ENCODE measurements at regions not wholly inside any gene's neighbourhood (a gene's known extent, or its start where the extent isn't known, plus 50 kb on each side); places are given as distances from the start of the nearest gene placed in this dataset.
A peak's percentile ranks its signal among the peaks of the same experiment; 100 is the strongest.

- H3K36me3 ChIP-seq (ENCODE audit: control insufficient read depth, insufficient read depth, low read length), result no peaks in the 10 kb centered on the region
- no peaks in the 10 kb centered on the region for H3K9me3 ChIP-seq (ENCODE audit: control insufficient read depth, low read length)
- no peak overlapping the region for H3K27ac ChIP-seq (ENCODE audit: low read depth, low read length, severe bottlenecking)
- H3K4me3 ChIP-seq (ENCODE audit: extremely low read depth, insufficient read depth, low read length, poor library complexity, severe bottlenecking), result no peak overlapping the region
- WGBS, 2 experiments (ENCODE audit: insufficient coverage in 2 of 2), result 100% methylated on average over 1 of the region's 4 CpGs; no CpG with 5 or more reads in 1 of the 2 experiments
- no peaks in the 10 kb centered on the region for H3K4me1 ChIP-seq (ENCODE audit: control insufficient read depth, insufficient read depth, low read length, poor library complexity, severe bottlenecking)
These were observed 64.8 kb downstream of the CDCA7 start for GRCh38 chr2:173419506-173419905.

- H3K27ac ChIP-seq (ENCODE audit: low read depth, low read length, severe bottlenecking), result no peak overlapping the region
- H3K4me3 ChIP-seq (ENCODE audit: extremely low read depth, insufficient read depth, low read length, poor library complexity, severe bottlenecking), result no peak overlapping the region
- H3K36me3 ChIP-seq (ENCODE audit: control insufficient read depth, insufficient read depth, low read length), result no peaks in the 10 kb centered on the region
- no peaks in the 10 kb centered on the region for H3K9me3 ChIP-seq (ENCODE audit: control insufficient read depth, low read length)
- WGBS, 2 experiments (ENCODE audit: insufficient coverage in 2 of 2), result 92 to 100% methylated on average over 1 to 2 of the region's 2 CpGs
- H3K4me1 ChIP-seq (ENCODE audit: control insufficient read depth, insufficient read depth, low read length, poor library complexity, severe bottlenecking), result no peaks in the 10 kb centered on the region
These were observed 70.2 kb downstream of the CDCA7 start for GRCh38 chr2:173424886-173425285.

GRCh38 chr2:173427887-173428668 is 73.4 kb downstream of the CDCA7 start:
- no peaks in the 10 kb centered on the region for H3K9me3 ChIP-seq (ENCODE audit: control insufficient read depth, low read length)

GRCh38 chr2:173431191-173431590 is 76.5 kb downstream of the CDCA7 start:
- no peaks in the 10 kb centered on the region for H3K36me3 ChIP-seq (ENCODE audit: control insufficient read depth, insufficient read depth, low read length)
- H3K27ac ChIP-seq (ENCODE audit: low read depth, low read length, severe bottlenecking), result no peak overlapping the region
- H3K4me3 ChIP-seq (ENCODE audit: extremely low read depth, insufficient read depth, low read length, poor library complexity, severe bottlenecking), result no peak overlapping the region
- no peaks in the 10 kb centered on the region for H3K4me1 ChIP-seq (ENCODE audit: control insufficient read depth, insufficient read depth, low read length, poor library complexity, severe bottlenecking)
- WGBS, 2 experiments (ENCODE audit: insufficient coverage in 2 of 2), result 84 to 85% methylated on average over 5 of the region's 5 CpGs
- no peaks in the 10 kb centered on the region for H3K9me3 ChIP-seq (ENCODE audit: control insufficient read depth, low read length)

More at GRCh38 chr2:173427887-173428668, 73.4 kb downstream of the CDCA7 start:
- Histone ChIP-seq H3K4me1 (ENCODE audit: control insufficient read depth, insufficient read depth, low read length, poor library complexity, severe bottlenecking) (no peaks in the 10 kb centered on the region), H3K4me3 (ENCODE audit: extremely low read depth, insufficient read depth, low read length, poor library complexity, severe bottlenecking) (no peak overlapping the region), H3K36me3 (ENCODE audit: control insufficient read depth, insufficient read depth, low read length) (no peaks in the 10 kb centered on the region), H3K27ac (ENCODE audit: low read depth, low read length, severe bottlenecking) (no peak overlapping the region)
- WGBS, 2 experiments (ENCODE audit: insufficient coverage in 2 of 2), result 88 to 95% methylated on average over 2 of the region's 6 CpGs

- no peaks in the 10 kb centered on the region for H3K4me1 ChIP-seq (ENCODE audit: control insufficient read depth, insufficient read depth, low read length, poor library complexity, severe bottlenecking)
- H3K9me3 ChIP-seq (ENCODE audit: control insufficient read depth, low read length), result no peaks in the 10 kb centered on the region
- no peak overlapping the region for H3K4me3 ChIP-seq (ENCODE audit: extremely low read depth, insufficient read depth, low read length, poor library complexity, severe bottlenecking)
- WGBS, 2 experiments (ENCODE audit: insufficient coverage in 2 of 2), result 85 to 98% methylated on average over 5 of the region's 7 CpGs
- no peak overlapping the region for H3K27ac ChIP-seq (ENCODE audit: low read depth, low read length, severe bottlenecking)
- H3K36me3 ChIP-seq (ENCODE audit: control insufficient read depth, insufficient read depth, low read length), result no peaks in the 10 kb centered on the region
These were observed 77.5 kb downstream of the CDCA7 start for GRCh38 chr2:173432049-173432754.

GRCh38 chr2:173434762-173435569 is 80.3 kb downstream of the CDCA7 start:
- Histone ChIP-seq H3K9me3 (ENCODE audit: control insufficient read depth, low read length) (no peaks in the 10 kb centered on the region), H3K27ac (ENCODE audit: low read depth, low read length, severe bottlenecking) (no peak overlapping the region), H3K4me3 (ENCODE audit: extremely low read depth, insufficient read depth, low read length, poor library complexity, severe bottlenecking) (no peak overlapping the region), H3K36me3 (ENCODE audit: control insufficient read depth, insufficient read depth, low read length) (no peaks in the 10 kb centered on the region), H3K4me1 (ENCODE audit: control insufficient read depth, insufficient read depth, low read length, poor library complexity, severe bottlenecking) (no peaks in the 10 kb centered on the region)
- WGBS, 2 experiments (ENCODE audit: insufficient coverage in 2 of 2), result 94 to 96% methylated on average over 2 to 3 of the region's 5 CpGs

GRCh38 chr2:173435574-173435973 is 80.9 kb downstream of the CDCA7 start:
- no CpG with 5 or more reads among the region's 2 CpGs for WGBS, 2 experiments (ENCODE audit: insufficient coverage in 2 of 2)
- Histone ChIP-seq H3K4me1 (ENCODE audit: control insufficient read depth, insufficient read depth, low read length, poor library complexity, severe bottlenecking) (no peaks in the 10 kb centered on the region), H3K9me3 (ENCODE audit: control insufficient read depth, low read length) (no peaks in the 10 kb centered on the region), H3K4me3 (ENCODE audit: extremely low read depth, insufficient read depth, low read length, poor library complexity, severe bottlenecking) (no peak overlapping the region), H3K36me3 (ENCODE audit: control insufficient read depth, insufficient read depth, low read length) (no peaks in the 10 kb centered on the region), H3K27ac (ENCODE audit: low read depth, low read length, severe bottlenecking) (peak overlapping the region; percentile 18)

- H3K4me1 ChIP-seq (ENCODE audit: control insufficient read depth, insufficient read depth, low read length, poor library complexity, severe bottlenecking), result no peaks in the 10 kb centered on the region
- H3K36me3 ChIP-seq (ENCODE audit: control insufficient read depth, insufficient read depth, low read length), result no peaks in the 10 kb centered on the region
- no CpG with 5 or more reads among the region's 2 CpGs for WGBS, 2 experiments (ENCODE audit: insufficient coverage in 2 of 2)
- no peaks in the 10 kb centered on the region for H3K9me3 ChIP-seq (ENCODE audit: control insufficient read depth, low read length)
- peak overlapping the region; percentile 18 for H3K27ac ChIP-seq (ENCODE audit: low read depth, low read length, severe bottlenecking)
- H3K4me3 ChIP-seq (ENCODE audit: extremely low read depth, insufficient read depth, low read length, poor library complexity, severe bottlenecking), result no peak overlapping the region
These were observed 81.4 kb downstream of the CDCA7 start for GRCh38 chr2:173436088-173436487.

- no peak overlapping the region for H3K4me3 ChIP-seq (ENCODE audit: extremely low read depth, insufficient read depth, low read length, poor library complexity, severe bottlenecking)
- H3K27ac ChIP-seq (ENCODE audit: low read depth, low read length, severe bottlenecking), result no peak overlapping the region
These were observed 86.5 kb downstream of the CDCA7 start for GRCh38 chr2:173441222-173441621.

GRCh38 chr2:173442542-173442941 is 87.9 kb downstream of the CDCA7 start:
- no peaks in the 10 kb centered on the region for H3K9me3 ChIP-seq (ENCODE audit: control insufficient read depth, low read length)
- no peaks in the 10 kb centered on the region for H3K36me3 ChIP-seq (ENCODE audit: control insufficient read depth, insufficient read depth, low read length)
- no peak overlapping the region for H3K27ac ChIP-seq (ENCODE audit: low read depth, low read length, severe bottlenecking)
- H3K4me3 ChIP-seq (ENCODE audit: extremely low read depth, insufficient read depth, low read length, poor library complexity, severe bottlenecking), result no peak overlapping the region
- H3K4me1 ChIP-seq (ENCODE audit: control insufficient read depth, insufficient read depth, low read length, poor library complexity, severe bottlenecking), result no peaks in the 10 kb centered on the region
- 94 to 100% methylated on average over 2 of the region's 2 CpGs for WGBS, 2 experiments (ENCODE audit: insufficient coverage in 2 of 2)

More at GRCh38 chr2:173441222-173441621, 86.5 kb downstream of the CDCA7 start:
- no peaks in the 10 kb centered on the region for H3K4me1 ChIP-seq (ENCODE audit: control insufficient read depth, insufficient read depth, low read length, poor library complexity, severe bottlenecking)
- no peaks in the 10 kb centered on the region for H3K36me3 ChIP-seq (ENCODE audit: control insufficient read depth, insufficient read depth, low read length)
- H3K9me3 ChIP-seq (ENCODE audit: control insufficient read depth, low read length), result no peaks in the 10 kb centered on the region
